ENCODE measurements at regions not wholly inside any gene's neighbourhood (a gene's known extent, or its start where the extent isn't known, plus 50 kb on each side); places are given as distances from the start of the nearest gene placed in this dataset.

DNA sequence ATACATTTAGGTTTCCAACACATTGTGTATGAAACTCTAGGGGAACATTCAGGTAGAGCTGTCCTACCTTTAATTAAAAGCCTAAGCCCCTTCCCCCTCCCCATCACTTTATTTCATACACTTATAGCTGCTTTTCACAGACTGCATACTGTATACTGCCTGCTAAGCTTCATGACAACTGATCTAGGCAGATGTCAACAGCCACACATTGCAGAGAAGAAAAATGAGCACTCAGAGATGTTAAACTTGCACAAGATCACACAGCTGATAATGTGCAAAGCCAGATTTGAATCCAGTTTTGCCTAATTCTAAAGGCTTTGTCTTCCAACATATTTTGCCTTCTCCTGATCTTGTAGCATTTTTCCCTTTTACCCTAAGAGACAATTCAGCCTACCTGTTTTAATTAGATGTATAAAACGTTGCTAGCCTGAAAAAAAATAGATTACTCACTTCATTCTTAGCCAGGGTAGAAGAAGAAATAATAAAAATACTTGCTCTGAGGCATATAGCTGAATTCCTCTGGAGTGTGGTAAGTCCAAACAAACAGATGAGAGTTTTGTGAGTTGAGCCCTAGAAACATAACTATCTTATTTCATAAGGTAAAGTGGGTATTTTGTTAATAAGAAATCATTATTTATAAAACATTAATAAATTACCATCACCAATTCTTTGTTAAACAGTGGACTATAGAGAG, 56.9 kb upstream of the CAST start:
- Histone ChIP-seq H3K27ac (no peak overlapping the region), H3K9me3 (ENCODE audit: low read depth) (no peaks in the 10 kb centered on the region), H3K4me3 (no peak overlapping the region), H3K36me3 (no peaks in the 10 kb centered on the region), H3K27me3 (no peaks in the 10 kb centered on the region), H3K4me1 (ENCODE audit: low read depth) (no peaks in the 10 kb centered on the region)
- no peak for DNase-seq (ENCODE audit: low read depth in 1 of 2, low spot score in 1 of 2)
- TF ChIP-seq, protein P1, sequence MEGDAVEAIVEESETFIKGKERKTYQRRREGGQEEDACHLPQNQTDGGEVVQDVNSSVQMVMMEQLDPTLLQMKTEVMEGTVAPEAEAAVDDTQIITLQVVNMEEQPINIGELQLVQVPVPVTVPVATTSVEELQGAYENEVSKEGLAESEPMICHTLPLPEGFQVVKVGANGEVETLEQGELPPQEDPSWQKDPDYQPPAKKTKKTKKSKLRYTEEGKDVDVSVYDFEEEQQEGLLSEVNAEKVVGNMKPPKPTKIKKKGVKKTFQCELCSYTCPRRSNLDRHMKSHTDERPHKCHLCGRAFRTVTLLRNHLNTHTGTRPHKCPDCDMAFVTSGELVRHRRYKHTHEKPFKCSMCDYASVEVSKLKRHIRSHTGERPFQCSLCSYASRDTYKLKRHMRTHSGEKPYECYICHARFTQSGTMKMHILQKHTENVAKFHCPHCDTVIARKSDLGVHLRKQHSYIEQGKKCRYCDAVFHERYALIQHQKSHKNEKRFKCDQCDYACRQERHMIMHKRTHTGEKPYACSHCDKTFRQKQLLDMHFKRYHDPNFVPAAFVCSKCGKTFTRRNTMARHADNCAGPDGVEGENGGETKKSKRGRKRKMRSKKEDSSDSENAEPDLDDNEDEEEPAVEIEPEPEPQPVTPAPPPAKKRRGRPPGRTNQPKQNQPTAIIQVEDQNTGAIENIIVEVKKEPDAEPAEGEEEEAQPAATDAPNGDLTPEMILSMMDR (IDR thresholded peaks at IDR 0.05; ENCODE audit: low read depth, low read length), result no peak

DNA sequence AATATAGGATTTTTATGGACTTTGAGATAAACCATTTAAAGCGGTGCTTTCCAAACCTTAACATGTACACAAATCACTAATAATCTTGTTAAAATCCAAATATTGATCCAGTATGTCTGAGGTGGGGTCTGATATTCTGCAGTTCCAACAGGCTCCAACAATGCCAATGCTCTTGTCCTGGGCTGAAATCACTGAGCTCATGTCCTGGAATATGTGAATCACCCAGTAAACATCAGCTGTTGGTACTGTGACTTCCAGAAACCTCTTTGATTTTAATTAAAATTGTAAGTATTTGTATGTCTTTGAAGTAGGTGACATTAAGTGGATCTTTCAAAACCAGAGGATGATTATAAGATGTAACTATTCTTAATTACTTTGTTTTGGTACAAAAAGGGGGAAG, 52.8 kb upstream of the CAST start:
- DNase-seq (ENCODE audit: low read depth in 1 of 2, low spot score in 1 of 2), result no peak
- Histone ChIP-seq H3K36me3 (no peaks in the 10 kb centered on the region), H3K27me3 (no peaks in the 10 kb centered on the region), H3K4me3 (no peak overlapping the region), H3K9me3 (ENCODE audit: low read depth) (no peaks in the 10 kb centered on the region), H3K4me1 (ENCODE audit: low read depth) (peaks cover 8% of the 10 kb centered on the region), H3K27ac (no peak overlapping the region)
- TF ChIP-seq, protein P1 (IDR thresholded peaks at IDR 0.05; ENCODE audit: low read depth, low read length), result no peak

DNA sequence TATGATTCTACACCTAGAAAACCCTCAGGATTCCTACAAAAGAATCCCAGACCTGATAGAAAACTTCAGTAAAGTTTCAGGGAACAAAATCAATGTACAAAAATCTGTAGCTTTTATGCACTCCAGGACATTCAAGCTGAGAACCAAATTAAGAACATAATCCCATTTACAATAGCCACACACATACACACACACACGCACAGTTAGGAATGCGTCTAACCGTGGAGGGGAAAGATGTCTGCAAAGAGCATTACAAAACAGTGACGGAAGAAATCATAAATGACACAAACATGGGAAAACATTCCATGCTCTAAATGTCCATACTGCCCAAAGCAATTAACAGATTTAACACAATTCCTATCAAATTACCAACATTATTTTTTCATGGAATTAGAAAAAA, 51.4 kb upstream of the CAST start:
- Histone ChIP-seq H3K9me3 (ENCODE audit: low read depth) (no peaks in the 10 kb centered on the region), H3K27ac (no peak overlapping the region), H3K27me3 (no peaks in the 10 kb centered on the region), H3K36me3 (no peaks in the 10 kb centered on the region), H3K4me3 (no peak overlapping the region), H3K4me1 (ENCODE audit: low read depth) (peaks cover 8% of the 10 kb centered on the region)
- no peak for DNase-seq (ENCODE audit: low read depth in 1 of 2, low spot score in 1 of 2)
- TF ChIP-seq, protein P1 (IDR thresholded peaks at IDR 0.05; ENCODE audit: low read depth, low read length), result no peak

DNA sequence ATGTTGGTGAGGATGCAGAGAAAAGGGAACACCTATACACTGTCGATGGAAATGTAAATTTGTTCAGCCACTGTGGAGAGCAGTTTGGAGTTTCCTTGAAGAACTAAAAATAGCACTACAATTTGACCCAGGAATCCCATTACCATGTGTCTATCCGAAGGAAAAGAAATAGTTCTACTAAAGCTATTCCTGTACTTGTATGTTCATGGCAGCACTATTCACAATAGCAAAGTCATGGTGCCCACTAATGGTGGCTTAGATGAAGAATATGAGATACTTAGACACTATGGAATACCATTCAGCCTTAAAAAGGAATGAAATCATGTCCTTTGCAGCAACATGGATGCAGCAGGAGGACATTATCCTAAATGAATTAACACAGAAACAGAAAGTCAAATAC, 50.2 kb upstream of the CAST start:
- H3K36me3 ChIP-seq, result no peaks in the 10 kb centered on the region
- H3K9me3 ChIP-seq (ENCODE audit: low read depth), result no peaks in the 10 kb centered on the region
- DNase-seq (ENCODE audit: low read depth in 1 of 2, low spot score in 1 of 2), result peak in 1 of 2 donors; percentile 13
- H3K27ac ChIP-seq, result no peak overlapping the region
- no peak overlapping the region for H3K4me3 ChIP-seq
- H3K27me3 ChIP-seq, result no peaks in the 10 kb centered on the region
- peaks cover 8% of the 10 kb centered on the region for H3K4me1 ChIP-seq (ENCODE audit: low read depth)
- TF ChIP-seq, protein P1 (IDR thresholded peaks at IDR 0.05; ENCODE audit: low read depth, low read length), result no peak
